Hepatocyte (in vitro differentiated cells): ENCODE measurements at regions not wholly inside any gene's neighbourhood (a gene's known extent, or its start where the extent isn't known, plus 50 kb on each side); places are given as distances from the start of the nearest gene placed in this dataset.
A peak's percentile ranks its signal among the peaks of the same experiment; 100 is the strongest.
"Not testable (repeated sequence)": the region's sequence is repeated elsewhere in the genome, so short reads cannot be mapped to it uniquely, and the experiment has no call there.

ENCODE experiments used
- DNase-seq: peaks from one replicate; pipeline ENCODE4 v3.0.0-alpha.2; 2016; ENCODE audit warnings: low spot score
- H2AFZ ChIP-seq: fragments of 200-600 bp; sonication (generic); 2 replicates; pipeline ENCODE4 v1.6.0; 2016; ENCODE audit warnings: antibody characterized with exemption, mild to moderate bottlenecking
- H3K27ac ChIP-seq: fragments of 200-600 bp; sonication (generic); 2 replicates; pipeline ENCODE4 v1.5.1; 2016; ENCODE audit warnings: mild to moderate bottlenecking
- H3K27me3 ChIP-seq: fragments of 200-600 bp; sonication (generic); 2 replicates; pipeline ENCODE4 v1.6.1; 2016
- H3K36me3 ChIP-seq: fragments of 200-600 bp; sonication (generic); replicated peaks from 2 replicates; pipeline ENCODE4 v1.5.1; 2016; ENCODE audit warnings: low read depth; ENCODE audit not compliant: insufficient read depth
- H3K4me1 ChIP-seq: fragments of 200-600 bp; sonication (generic); 2 replicates; pipeline ENCODE4 v1.5.1; 2016; ENCODE audit warnings: mild to moderate bottlenecking, moderate library complexity; ENCODE audit not compliant: insufficient read depth
- H3K4me2 ChIP-seq: fragments of 200-600 bp; sonication (generic); 2 replicates; pipeline ENCODE4 v1.6.0; 2016
- H3K4me3 ChIP-seq: fragments of 200-600 bp; sonication (generic); 2 replicates; pipeline ENCODE4 v1.5.1; 2016; ENCODE audit warnings: mild to moderate bottlenecking
- H3K79me2 ChIP-seq: fragments of 200-600 bp; sonication (generic); 2 replicates; pipeline ENCODE4 v1.6.0; 2017; ENCODE audit warnings: mild to moderate bottlenecking
- H3K9me2 ChIP-seq: fragments of 200-600 bp; sonication (generic); replicated peaks from 2 replicates; pipeline ENCODE4 v1.6.0; 2017; ENCODE audit warnings: mild to moderate bottlenecking; ENCODE audit not compliant: insufficient read depth
- H3K9me3 ChIP-seq: fragments of 200-600 bp; sonication (generic); 2 replicates; pipeline ENCODE4 v1.5.1; 2016; ENCODE audit warnings: low read depth, mild to moderate bottlenecking
- H4K20me1 ChIP-seq: fragments of 200-600 bp; sonication (generic); 2 replicates; pipeline ENCODE4 v1.6.0; 2016; ENCODE audit warnings: mild to moderate bottlenecking; ENCODE audit not compliant: insufficient read depth, poor library complexity, severe bottlenecking
- WGBS: methylation state at CpG from one replicate; pipeline ENCODE4 v1.1.6; 2016; ENCODE audit warnings: low lambda C conversion rate; ENCODE audit errors: missing lambda C conversion rate; 5-methylcytosine and 5-hydroxymethylcytosine counted together

- WGBS = 88% methylated on average over 1 of the region's 1 CpG
Observed at GRCh38 chr7:76839214-76839613, 192.9 kb downstream of the SPDYE17 start.

GRCh38 chr7:76838357-76838756, 193.8 kb downstream of the SPDYE17 start:
- not testable (repeated sequence) for H3K27me3 ChIP-seq, DNase-seq, H3K79me2 ChIP-seq, H2AFZ ChIP-seq, H3K4me1 ChIP-seq, H4K20me1 ChIP-seq, H3K9me3 ChIP-seq, H3K4me3 ChIP-seq, H3K9me2 ChIP-seq, H3K4me2 ChIP-seq, H3K36me3 ChIP-seq
- H3K27ac ChIP-seq = peak overlapping the region; percentile 68
- 81% methylated on average over 1 of the region's 1 CpG for WGBS

More at GRCh38 chr7:76839214-76839613, 192.9 kb downstream of the SPDYE17 start:
- not testable (repeated sequence) for H4K20me1 ChIP-seq, H3K79me2 ChIP-seq, H3K9me2 ChIP-seq, H3K4me2 ChIP-seq, H3K36me3 ChIP-seq, DNase-seq, H2AFZ ChIP-seq, H3K27me3 ChIP-seq, H3K4me1 ChIP-seq, H3K4me3 ChIP-seq, H3K9me3 ChIP-seq
- H3K27ac ChIP-seq = peak overlapping the region; percentile 82

- not testable (repeated sequence) for H4K20me1 ChIP-seq, H3K36me3 ChIP-seq, H3K4me2 ChIP-seq, H3K4me3 ChIP-seq, H2AFZ ChIP-seq, H3K9me2 ChIP-seq, H3K79me2 ChIP-seq, H3K4me1 ChIP-seq, H3K9me3 ChIP-seq, H3K27me3 ChIP-seq
- WGBS = 83% methylated on average over 3 of the region's 3 CpGs
- peak; percentile 4 for DNase-seq
- peak overlapping the region; percentile 47 for H3K27ac ChIP-seq
Observed at GRCh38 chr7:76829233-76829632, 202.2 kb upstream of the POMZP3 start.

GRCh38 chr7:76826181-76826580, 199.1 kb upstream of the POMZP3 start:
- not testable (repeated sequence) for DNase-seq, H3K36me3 ChIP-seq, H4K20me1 ChIP-seq, H3K27ac ChIP-seq, H2AFZ ChIP-seq, H3K27me3 ChIP-seq, H3K4me3 ChIP-seq, H3K9me2 ChIP-seq, H3K79me2 ChIP-seq, H3K9me3 ChIP-seq, H3K4me2 ChIP-seq, H3K4me1 ChIP-seq
- 91% methylated on average over 4 of the region's 4 CpGs for WGBS

DNA sequence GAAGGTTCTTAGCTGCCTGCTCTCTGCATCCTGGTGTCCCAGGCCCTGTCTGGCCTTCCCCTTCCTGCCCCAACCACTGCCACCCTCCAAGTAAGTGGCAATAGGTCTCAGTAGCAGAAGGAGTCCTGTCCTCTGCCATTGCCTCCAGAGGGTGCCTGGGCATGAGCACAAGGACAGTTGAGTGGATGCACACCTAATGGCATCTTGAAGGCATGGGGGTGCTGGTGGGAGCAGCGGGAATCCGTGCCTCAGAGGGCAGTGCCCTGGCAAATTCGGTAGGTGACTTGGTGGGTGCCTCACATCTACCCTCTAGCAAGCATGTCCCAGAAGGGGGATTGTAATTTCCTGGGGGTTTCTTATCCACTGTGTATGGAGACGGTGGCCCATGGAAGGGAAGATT, 182.8 kb upstream of the POMZP3 start:
- H3K27ac ChIP-seq, H4K20me1 ChIP-seq, H3K9me2 ChIP-seq, H3K4me2 ChIP-seq, H3K4me1 ChIP-seq, H3K36me3 ChIP-seq, H3K27me3 ChIP-seq, DNase-seq, H3K79me2 ChIP-seq, H2AFZ ChIP-seq, H3K9me3 ChIP-seq, H3K4me3 ChIP-seq: not testable (repeated sequence)
- 98% methylated on average over 4 of the region's 4 CpGs for WGBS

GRCh38 chr7:76807588-76808100, 180.6 kb upstream of the POMZP3 start:
- not testable (repeated sequence) for H3K4me1 ChIP-seq, DNase-seq, H3K4me2 ChIP-seq, H3K36me3 ChIP-seq, H3K9me2 ChIP-seq, H3K79me2 ChIP-seq, H4K20me1 ChIP-seq, H3K9me3 ChIP-seq, H3K4me3 ChIP-seq, H3K27me3 ChIP-seq, H3K27ac ChIP-seq, H2AFZ ChIP-seq
- WGBS = 63% methylated on average over 3 of the region's 3 CpGs

- H3K9me2 ChIP-seq, DNase-seq, H2AFZ ChIP-seq, H3K27ac ChIP-seq, H4K20me1 ChIP-seq, H3K4me1 ChIP-seq, H3K4me3 ChIP-seq, H3K79me2 ChIP-seq, H3K27me3 ChIP-seq, H3K36me3 ChIP-seq, H3K9me3 ChIP-seq: not testable (repeated sequence)
- H3K4me2 ChIP-seq = peak overlapping the region; percentile 11
Observed at GRCh38 chr7:76806460-76806859, 179.4 kb upstream of the POMZP3 start.
